Hematopoietic multipotent progenitor cell treated with erythropoietin and hydrocortisone succinate and interleukin-3 and kit ligand, for 6 days (in vitro differentiated cells): ENCODE measurements at regions not wholly inside any gene's neighbourhood (a gene's known extent, or its start where the extent isn't known, plus 50 kb on each side); places are given as distances from the start of the nearest gene placed in this dataset.
"Not testable (repeated sequence)": the region's sequence is repeated elsewhere in the genome, so short reads cannot be mapped to it uniquely, and the experiment has no call there.

Source experiments
- DNase-seq: peaks from one replicate; pipeline ENCODE4 v3.0.0-alpha.2; 2015

DNA sequence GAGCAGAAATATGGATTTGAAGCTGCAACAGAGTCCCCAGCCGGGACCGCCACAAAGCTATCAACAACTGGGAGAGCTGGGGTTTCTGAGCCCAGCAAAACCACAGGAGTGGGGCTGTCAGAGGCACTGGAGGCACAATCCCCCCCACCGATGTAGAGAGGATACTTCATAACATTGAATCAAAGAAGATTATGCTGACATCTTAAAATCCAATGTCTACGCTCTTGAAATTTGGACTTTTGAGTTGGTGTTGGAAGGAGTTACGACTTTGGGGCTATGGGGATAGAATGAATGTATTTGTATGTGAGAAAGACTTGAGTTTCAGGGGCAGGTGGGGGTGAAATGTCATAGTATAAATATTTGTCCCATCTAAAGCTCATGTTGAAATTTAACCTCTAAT is 1121.6 kb upstream of the CDH8 start:
- DNase-seq, result no peak

DNA sequence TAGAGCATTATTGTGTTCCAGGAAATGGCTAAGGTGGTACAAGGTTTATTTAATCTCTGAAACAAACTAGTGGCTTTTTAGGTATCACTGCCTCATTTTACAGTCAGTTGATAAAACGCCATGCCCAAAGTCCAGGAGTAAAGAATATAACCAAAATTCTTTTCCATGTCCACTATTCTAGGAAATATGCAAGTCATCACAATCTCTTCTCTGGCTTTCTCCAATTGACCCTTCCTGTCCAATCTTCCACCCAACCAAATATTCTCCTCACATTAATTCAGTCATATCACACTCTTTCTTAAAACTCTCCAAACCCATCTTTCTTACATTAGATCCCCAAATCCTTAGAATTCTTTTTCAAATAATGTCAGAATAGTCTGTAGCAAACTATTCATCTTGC is 1110.0 kb upstream of the CDH8 start:
- no peak for DNase-seq

DNA sequence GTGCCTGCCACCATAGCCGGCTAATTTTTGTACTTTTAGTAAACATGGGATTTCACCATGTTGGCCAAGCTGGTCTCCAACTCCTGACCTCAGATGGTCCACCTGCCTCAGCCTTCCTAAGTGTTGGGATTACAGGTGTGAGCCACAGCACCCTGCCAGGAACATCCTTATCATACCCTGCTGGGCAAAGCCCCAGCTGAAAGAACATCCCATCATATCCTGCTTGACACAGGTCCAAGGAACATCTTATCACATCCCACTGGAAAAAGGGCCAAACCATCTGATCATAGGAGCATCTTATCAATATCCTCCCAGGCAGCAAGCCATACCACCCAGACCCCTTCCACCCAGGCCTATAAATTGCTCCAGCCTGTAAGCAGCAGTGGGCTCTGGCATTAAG is 1109.2 kb upstream of the CDH8 start:
- no peak for DNase-seq

DNA sequence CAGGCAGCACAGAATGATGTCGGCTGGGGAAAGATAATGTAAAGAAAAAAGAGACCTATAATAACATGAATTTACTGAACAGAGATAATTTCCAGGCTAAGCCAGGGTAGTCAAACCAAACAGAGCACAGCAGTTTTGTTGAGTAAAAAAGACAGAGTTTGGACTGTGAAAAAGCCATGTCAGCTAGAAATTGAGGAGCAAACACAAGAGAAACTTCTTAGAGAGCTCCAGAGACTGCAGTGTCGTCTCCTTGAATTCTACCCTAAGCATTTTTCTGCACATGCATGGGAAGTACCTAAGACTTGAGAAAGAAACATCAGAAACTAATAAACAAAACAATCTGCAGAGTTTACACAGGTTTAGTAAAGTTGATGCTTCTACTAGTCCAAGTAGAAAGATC is 1098.8 kb upstream of the CDH8 start:
- no peak for DNase-seq

DNA sequence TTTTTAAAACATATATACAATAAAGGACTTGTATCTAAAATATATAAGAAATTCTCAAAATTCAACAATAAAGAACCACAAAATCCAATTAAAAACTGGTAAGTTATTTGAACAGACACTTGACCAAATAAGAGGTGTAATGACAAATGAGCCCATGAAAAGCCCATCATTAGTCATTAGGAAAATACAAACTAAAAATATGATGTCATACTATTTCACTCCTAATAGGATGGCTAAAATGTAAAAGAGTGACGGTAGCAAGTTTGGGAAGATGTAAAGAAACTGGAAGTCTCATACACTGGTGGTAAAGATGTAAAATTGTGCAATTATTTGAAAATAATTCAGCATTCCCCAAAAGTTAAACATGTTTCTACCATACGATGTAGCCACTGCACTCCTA is 1095.3 kb upstream of the CDH8 start:
- DNase-seq, result no peak

DNA sequence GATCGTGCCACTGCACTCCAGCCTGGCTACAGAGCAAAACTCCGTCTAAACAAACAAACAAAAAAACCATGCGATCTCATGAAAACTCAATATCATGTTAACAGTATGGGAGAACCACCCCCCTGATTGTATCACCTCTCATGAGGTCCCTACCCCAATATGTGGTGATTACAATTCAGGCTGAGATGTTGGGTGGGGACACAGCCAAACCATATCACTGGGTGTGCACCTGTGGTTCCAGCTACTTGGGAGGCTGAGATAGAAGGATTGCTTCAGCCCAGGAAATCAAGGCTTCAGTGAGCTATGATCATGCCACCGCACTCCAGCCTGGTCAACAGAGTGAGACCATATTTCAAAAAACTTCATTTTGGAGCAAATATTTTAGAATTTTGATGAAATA is 1094.7 kb upstream of the CDH8 start:
- no peak for DNase-seq

DNA sequence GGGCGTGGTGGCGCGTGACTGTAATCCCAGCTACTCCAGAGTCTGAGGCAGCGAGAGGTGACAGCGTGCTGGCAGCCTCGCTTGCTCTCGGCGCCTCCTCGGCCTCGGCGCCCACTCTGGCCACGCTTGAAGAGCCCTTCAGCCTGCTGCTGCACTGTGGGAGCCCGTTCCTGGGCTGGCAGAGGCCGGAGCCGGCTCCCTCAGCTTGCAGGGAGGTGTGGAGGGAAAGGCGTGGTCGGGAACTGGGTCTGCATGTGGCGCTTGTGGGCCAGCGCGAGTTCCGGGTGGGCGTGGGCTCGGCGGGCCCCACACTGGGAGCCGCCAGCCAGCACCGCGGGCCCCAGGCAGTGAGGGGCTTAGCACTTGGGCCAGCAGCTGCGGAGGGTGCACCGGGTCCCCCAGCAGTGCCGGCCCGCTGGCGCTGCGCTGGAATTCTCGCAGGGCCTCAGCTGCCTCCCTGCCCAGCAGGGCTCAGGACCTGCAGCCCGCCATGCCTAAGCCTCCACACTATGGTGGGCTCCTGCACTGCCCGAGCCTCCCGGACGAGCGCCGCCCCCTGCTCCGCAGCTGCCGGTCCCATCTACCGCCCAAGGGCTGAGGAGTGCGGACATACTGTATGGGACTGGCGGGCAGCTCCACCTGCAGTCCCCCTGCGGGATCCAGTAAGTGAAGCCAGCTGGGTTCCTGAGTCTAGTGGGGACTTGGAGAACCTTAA is 1093.3 kb upstream of the CDH8 start:
- DNase-seq, result no peak

DNA sequence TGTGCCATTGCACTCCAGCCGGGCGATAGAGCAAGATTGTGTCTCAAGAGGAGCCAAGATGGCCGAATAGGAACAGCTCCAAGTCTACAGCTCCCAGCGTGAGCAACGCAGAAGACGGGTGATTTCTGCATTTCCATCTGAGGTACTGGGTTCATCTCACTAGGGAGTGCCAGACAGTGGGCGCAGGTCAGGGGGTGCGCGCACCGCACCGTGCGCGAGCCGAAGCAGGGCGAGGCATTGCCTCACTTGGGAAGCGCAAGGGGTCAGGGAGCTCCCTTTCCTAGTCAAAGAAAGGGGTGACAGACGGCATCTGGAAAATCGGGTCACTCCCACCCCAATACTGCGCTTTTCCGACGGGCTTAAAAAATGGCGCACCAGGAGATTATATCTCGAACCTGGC is 1083.7 kb upstream of the CDH8 start:
- not testable (repeated sequence) for DNase-seq

DNA sequence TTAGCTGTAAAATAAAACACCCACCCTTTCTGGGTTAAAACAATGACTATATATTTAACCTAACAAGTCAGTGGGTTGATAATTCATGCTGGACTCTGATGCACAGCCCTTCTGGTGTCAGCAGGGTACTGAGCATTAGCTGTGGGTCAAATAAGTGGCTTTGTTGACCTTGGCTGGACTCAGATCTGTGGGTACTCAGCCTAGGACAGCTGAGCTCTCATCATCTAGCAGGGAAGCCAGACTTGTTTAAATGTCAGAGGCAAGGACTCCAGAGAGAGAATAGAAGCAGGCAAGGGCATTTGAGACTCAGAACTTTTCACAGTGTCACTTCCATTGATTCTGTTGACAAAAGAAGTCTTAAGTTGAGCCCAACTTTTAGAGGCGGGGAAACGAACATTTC is 1063.8 kb upstream of the CDH8 start:
- no peak for DNase-seq

DNA sequence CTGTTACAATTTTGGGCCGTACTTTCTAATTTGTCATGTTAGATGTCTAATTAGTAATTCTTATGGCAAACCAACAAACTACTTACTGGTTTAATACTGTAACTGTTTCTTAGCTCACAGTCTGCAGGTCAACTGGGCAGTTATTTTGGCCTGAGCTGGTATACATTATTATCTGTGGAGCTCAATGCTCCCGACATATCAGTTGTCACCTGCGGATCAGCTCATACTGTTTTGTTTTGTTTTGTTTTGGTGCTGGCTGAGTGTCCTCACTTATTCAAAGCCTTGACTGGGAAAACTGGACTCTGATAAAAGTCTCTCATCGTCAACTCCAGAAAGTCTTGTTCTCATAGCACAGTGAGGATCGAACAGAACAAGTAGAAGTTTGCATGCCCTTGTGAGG is 1060.6 kb upstream of the CDH8 start:
- no peak for DNase-seq

DNA sequence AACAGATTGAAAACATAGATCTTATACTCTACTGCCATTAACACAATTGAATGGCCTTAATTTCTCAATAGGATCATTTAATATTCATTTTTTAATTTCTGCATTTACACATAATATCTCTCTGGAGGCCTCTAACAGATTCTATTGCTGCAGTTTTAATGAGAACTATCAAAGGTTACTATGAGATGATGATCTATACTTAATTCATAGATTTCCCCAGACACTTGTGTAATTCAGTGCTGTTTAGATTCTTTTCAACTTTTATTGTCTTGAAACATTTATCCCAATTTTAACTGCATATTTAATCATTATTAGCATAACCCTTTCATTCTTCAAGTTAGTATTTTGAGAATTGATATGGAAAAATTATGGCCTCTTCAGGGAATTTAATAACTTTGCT is 1056.5 kb upstream of the CDH8 start:
- DNase-seq, result no peak

DNA sequence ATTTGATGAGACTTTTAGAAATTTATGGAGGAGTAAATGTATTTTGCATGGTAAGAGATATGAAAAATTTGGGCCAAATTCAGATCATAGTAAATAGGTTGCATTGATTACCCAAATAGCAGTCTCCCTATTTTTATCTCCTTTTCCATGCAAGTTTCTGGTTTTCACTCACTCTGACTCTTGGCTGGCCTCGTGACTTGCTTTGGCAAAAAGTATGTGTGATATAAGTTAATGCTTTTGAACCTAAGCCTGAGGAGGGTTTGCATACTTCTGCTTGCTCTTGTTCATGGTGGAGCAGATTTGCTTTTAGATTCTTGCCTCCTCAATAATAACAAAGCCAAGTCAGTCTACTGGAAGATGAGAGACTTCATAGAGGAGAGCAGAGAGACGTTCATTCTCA is 1045.9 kb upstream of the CDH8 start:
- DNase-seq, result no peak

DNA sequence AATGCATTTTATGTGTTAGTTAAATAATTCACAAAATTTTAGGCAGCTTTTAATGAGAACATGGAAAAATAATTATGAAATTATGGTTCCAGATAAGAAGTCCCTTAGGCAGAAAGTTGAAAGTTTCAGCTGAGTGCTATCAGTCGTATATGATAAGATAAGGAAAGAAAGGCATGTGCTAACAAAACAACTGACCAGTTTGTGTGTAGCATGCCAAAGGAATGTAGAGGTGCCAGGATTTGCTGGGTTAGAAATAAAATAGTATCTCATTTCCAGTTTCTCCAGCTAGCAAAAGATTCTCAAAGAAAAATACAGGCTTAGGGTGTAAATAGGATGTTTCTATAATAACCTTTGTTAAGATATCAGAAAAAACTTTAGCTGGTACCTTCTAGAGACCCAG is 1044.5 kb upstream of the CDH8 start:
- no peak for DNase-seq

DNA sequence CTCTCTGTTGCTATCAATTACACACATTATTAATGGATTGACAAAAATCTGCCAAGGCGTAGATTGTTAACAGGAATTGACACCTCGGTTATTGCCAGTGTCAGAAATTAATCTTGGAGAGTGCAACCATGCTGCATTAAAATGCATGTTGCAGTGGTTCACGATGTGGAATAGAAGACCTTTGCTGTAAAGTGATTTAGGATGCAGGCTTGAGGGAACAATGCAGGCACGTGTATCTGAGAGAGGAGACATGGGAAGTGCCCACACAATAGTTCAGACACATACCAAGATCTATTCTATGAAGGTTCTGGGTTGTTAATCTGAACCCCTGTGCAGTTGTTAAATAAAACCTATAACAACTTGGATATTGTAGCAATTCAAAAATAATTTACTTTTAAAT is 1032.8 kb upstream of the CDH8 start:
- DNase-seq, result no peak

DNA sequence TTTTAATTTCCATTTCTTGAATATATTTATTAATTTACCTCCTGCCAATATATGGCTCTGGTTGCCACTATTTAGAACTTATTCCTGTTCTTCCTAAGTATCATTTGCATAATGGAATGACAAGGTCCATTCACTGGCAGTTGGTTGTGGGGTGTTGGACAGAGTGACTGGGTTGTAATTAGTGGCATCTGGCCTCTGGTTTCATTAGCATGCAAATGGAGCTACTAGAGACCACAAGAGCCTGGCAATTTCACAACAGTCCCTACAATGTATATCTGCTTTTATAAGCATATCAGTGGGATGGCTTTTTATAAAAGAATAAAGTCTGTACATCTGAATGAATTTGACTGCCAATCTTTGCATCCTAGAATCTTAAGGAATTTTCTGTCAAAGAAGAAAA is 1030.9 kb upstream of the CDH8 start:
- DNase-seq, result no peak

DNA sequence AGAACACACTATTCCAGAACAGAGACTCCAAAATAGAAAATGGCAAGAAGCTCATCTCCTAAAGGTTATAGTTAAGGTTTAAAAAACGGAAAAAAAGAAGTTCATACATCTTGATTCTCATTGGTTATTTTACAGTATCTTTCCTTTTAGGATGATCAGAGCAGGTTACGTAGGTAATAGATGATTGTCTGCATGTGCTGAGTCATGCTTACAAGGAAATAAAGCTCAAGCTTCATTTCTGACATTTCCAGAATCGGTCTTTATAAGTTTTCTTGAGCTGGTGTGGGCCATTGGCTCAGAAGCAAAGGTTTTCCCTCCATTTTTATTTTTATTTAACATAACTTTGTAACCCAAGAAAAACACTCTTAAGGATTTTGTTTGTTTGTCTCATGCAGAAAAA is 1030.3 kb upstream of the CDH8 start:
- no peak for DNase-seq

DNA sequence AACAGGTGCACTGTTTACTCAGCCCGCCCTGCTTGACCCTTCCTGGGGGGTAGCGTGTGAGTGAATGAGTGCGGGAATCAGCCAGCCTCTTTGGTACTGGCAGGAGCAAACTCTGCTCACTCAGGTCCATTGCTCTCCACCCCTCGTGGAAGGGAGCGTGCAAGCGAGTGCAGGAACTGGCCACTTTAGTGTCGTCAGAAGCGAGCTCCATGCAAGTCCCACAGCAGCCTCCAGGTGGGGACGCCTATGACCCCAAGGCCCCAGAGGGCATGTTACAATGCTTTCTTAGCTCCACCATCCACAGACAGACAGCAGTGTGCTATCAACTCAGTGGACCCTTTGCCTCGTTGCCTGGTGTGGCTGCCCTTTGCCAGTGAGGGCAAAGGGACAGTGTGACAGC is 1025.1 kb upstream of the CDH8 start:
- DNase-seq, result no peak

DNA sequence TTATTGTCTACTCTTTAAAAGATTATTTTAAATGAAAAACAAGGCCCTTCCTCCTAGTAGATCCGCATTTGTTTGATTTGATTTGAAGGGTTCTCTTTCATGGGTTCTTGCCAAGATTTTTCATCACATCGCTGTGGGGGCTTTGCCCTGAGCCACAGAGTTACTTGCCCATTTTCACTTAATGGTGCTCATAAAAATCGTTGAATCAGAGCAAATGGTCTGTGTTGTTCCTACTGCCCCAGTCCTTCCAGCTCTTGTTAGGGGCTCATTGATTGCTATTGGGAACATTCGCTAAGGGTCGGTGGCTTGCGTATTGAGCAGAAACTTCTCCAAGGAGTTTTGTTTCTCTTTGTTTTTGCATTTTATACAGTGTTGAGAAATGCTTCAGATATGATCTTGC is 1023.4 kb upstream of the CDH8 start:
- DNase-seq, result no peak

DNA sequence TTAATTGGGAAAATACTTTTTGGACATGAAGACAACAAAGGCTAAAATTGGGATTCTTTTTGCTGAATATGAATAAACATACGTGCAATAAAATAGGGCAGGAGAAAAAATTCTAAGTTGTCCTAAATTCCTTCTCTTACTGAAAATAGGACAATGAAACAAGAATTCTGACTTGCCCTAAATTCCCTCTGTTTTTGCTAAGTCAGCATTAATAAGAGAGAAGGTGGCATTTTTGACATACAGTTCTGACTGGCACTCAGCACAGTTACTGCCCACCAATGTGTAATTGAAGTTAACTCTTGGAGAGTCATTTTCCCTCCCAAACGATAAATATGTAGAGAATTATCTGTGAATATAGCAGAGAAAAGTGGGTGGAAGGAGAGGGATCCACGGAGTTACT is 1021.1 kb upstream of the CDH8 start:
- DNase-seq, result no peak

DNA sequence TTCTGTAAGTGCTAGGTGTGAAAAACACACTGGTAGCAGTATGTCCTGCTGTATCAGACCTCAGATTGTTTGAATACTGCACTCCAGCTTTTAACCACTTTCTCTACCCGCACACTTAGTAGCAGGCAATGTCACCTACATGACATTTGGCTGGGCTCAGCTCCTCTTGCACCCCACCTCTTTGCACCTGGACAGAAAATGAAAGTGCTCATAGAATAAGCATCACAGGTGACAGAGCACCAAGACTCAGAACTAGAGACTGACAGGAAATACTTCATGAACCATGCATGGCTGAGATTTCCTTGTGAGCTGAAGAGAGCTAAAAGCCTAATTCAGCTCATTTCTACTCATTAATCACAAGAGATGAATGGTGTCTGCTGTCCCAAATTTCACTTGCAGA is 1014.2 kb upstream of the CDH8 start:
- DNase-seq, result no peak

DNA sequence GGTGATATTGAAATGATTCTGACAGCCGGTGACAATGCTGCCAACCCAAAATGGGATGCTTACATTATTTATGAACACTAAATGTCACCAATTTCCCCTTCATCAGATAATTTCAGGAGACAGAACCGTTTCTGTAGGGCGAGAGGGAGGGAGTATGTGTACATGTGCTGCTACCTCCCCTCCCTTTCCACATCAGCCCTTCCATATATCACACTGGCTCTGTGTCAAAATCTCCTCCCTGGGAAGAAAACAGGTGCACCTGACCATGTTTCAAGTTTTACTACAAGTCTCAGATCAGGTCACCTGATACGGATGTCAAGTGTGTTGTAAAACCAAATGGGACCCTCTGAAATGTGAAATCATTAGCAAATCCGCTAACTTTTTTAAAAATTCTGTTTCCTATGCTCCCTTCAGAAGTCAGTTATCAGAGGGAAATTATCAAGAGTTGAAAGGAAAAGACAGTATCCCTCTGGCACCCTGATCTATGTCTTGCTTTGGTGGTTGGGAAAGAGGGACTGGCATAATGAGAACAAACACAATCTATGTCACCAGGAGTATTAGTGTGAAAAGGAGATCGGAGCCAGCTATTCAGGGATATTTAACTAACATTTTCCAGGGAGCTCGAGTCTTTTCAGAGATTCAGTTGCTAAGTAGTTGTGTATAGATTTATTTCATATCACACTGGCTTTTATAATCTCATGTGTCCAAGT is 1002.3 kb upstream of the CDH8 start:
- DNase-seq, result no peak

DNA sequence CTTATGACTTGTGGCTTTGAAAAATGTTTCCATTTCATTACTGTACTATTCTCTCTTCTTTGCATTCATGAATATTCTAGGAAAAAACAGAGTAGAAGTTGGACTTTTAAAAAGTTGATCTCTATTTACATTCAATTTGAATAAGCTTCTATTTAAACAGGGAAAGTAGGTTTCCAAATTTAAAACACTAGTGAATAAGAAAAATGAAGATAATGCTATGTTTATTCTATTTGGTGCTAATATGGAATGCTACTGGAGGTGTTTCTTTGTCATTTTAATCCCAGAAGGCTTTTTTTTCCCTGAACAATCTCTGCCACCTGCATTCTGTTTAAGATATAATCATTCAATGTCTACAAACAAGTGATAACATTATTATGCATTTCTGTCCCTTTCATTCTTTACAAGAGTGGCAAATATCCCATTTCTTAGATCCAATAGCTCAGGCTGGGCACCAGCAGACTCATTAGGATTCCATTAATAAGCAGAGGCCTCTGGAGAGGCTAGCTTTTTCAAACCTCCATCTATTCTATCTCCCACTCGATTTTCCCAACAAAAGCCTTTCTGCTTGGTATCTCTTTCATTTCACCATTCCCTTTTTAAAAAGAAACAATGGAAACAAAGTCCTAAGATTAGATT is 1001.6 kb upstream of the CDH8 start:
- no peak for DNase-seq

DNA sequence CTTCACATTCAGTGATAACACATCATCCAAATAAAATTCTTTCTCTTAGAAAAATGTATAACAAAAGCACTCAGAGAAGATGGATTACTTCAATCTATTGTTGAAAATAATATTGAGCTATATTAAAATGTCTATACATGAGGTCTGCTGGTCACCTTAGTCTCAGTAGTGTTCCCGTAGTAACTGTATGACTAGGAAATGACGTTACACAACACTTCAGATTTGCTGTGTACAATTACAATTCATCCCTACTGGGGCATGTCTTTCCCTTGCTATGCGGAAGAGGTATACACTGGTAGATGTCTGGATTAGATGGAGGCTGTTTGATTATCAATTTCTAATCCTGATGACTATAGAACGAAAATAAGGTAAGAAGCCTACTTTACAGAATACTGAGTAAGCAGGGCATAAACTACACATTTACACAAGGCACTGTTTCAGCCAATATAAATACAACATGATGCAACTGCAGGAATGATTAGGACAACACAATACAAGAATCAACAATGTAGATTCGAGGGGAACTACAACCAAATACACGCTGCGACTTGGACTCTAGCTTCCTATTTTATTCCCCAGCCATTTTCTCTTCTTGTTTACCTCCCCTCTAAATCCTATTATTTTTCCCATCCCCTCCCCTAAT is 982.5 kb upstream of the CDH8 start:
- DNase-seq, result no peak

DNA sequence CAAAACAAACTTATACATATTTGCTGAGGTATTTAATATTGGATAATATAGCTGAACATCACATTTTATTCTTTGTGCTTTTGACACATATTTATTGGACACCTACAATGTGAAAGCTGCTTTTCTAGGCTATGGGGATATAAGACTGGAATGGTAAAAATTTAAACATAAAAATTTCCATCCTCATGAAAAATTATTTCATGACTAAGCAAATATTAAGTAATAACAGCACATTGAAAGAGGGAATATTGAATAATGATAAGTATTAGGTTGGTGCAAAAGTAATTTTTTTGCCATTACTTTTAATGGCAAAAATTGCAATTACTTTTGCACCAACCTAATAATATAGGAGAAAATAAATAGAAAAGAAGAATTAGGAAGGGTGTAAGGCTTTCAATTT is 972.5 kb upstream of the CDH8 start:
- DNase-seq, result no peak
